Liver (tissue), 7 donors: ENCODE measurements at regions not wholly inside any gene's neighbourhood (a gene's known extent, or its start where the extent isn't known, plus 50 kb on each side); places are given as distances from the start of the nearest gene placed in this dataset.

Experiments used
- DNase-seq: peaks from one replicate; pipeline ENCODE4 v3.0.0-alpha.2; 2017; ENCODE audit warnings: low spot score
- H3K27ac ChIP-seq, 2 donors: one replicate each; pipeline ENCODE4 v1.7.0; 2013; ENCODE audit warnings: inconsistent platforms in 2 of 2, low read length in 2 of 2, control low read depth in 1 of 2, low read depth in 1 of 2, mild to moderate bottlenecking in 1 of 2
- H3K27me3 ChIP-seq, 4 donors: one replicate each; pipeline versions ENCODE4 v1.6.1 to v1.7.0; 2013; ENCODE audit warnings: low read length in 3 of 4, inconsistent platforms in 1 of 4, mild to moderate bottlenecking in 1 of 4, moderate library complexity in 1 of 4; ENCODE audit not compliant: control insufficient read depth in 4 of 4, insufficient read depth in 4 of 4
- H3K36me3 ChIP-seq, 4 donors: one replicate each; pipeline versions ENCODE4 v1.6.1 to v1.7.0; 2013; ENCODE audit warnings: low read length in 3 of 4, mild to moderate bottlenecking in 3 of 4, low read depth in 1 of 4, moderate library complexity in 1 of 4; ENCODE audit not compliant: control insufficient read depth in 4 of 4, insufficient read depth in 3 of 4
- H3K4me1 ChIP-seq, 4 donors: one replicate each; pipeline versions ENCODE4 v1.6.1 to v1.7.0; 2013; ENCODE audit warnings: low read length in 3 of 4, mild to moderate bottlenecking in 3 of 4, moderate library complexity in 1 of 4; ENCODE audit not compliant: control insufficient read depth in 4 of 4, insufficient read depth in 4 of 4
- H3K4me3 ChIP-seq, 3 donors: one replicate each; pipeline versions ENCODE4 v1.6.1 to v1.7.0; 2013; ENCODE audit warnings: low read length in 3 of 3, control low read depth in 1 of 3, low read depth in 1 of 3, mild to moderate bottlenecking in 1 of 3
- H3K9ac ChIP-seq, 2 donors: one replicate each; pipeline ENCODE4 v1.7.0; 2013; ENCODE audit warnings: low read length in 2 of 2, mild to moderate bottlenecking in 2 of 2, moderate library complexity in 2 of 2, control low read depth in 1 of 2, low read depth in 1 of 2
- H3K9me3 ChIP-seq, 4 donors: one replicate each; pipeline versions ENCODE4 v1.6.1 to v1.7.0; 2013; ENCODE audit warnings: low read length in 3 of 4; ENCODE audit not compliant: control insufficient read depth in 4 of 4
- ATF3 ChIP-seq: IDR thresholded peaks from 2 replicates; pipeline ENCODE4 v1.6.1; 2016; ENCODE audit warnings: antibody characterized with exemption
- EGR1 ChIP-seq, 2 donors: IDR thresholded peaks; 2 replicates each; pipeline ENCODE4 v1.6.1; 2016 to 2018; ENCODE audit warnings: antibody characterized with exemption in 2 of 2, low read depth in 2 of 2
- FOXA1 ChIP-seq: IDR thresholded peaks from 2 replicates; pipeline ENCODE4 v1.6.1; 2016; ENCODE audit warnings: antibody characterized with exemption
- FOXA2 ChIP-seq: IDR thresholded peaks from 2 replicates; pipeline ENCODE4 v1.6.1; 2016; ENCODE audit warnings: antibody characterized with exemption
- GABPA ChIP-seq, 2 donors: IDR thresholded peaks in 1 of 2; conservative IDR thresholded peaks in 1 of 2; 2 replicates each; pipeline ENCODE4 v1.6.1; 2016; ENCODE audit warnings: antibody characterized with exemption in 2 of 2, mild to moderate bottlenecking in 1 of 2, moderate library complexity in 1 of 2
- HNF4A ChIP-seq, 2 donors: conservative IDR thresholded peaks; 2 replicates each; pipeline ENCODE4 v1.6.1; 2016; ENCODE audit warnings: antibody characterized with exemption in 2 of 2, mild to moderate bottlenecking in 2 of 2
- HNF4G ChIP-seq: IDR thresholded peaks from 2 replicates; pipeline ENCODE4 v1.6.1; 2016; ENCODE audit warnings: antibody characterized with exemption
- JUND ChIP-seq, 2 donors: IDR thresholded peaks; 2 replicates each; pipeline ENCODE4 v1.6.1; 2016; ENCODE audit warnings: antibody characterized with exemption in 2 of 2
- MAX ChIP-seq: IDR thresholded peaks from 2 replicates; pipeline ENCODE4 v1.6.1; 2016; ENCODE audit warnings: antibody characterized with exemption
- NR2F2 ChIP-seq: IDR thresholded peaks from 2 replicates; pipeline ENCODE4 v1.6.1; 2016; ENCODE audit warnings: antibody characterized with exemption
- RAD21 ChIP-seq, 2 donors: IDR thresholded peaks; 2 replicates each; pipeline ENCODE4 v1.6.1; 2016; ENCODE audit warnings: antibody characterized with exemption in 2 of 2, mild to moderate bottlenecking in 2 of 2
- REST ChIP-seq: IDR thresholded peaks from 2 replicates; pipeline ENCODE4 v1.6.1; 2016; ENCODE audit warnings: antibody characterized with exemption, mild to moderate bottlenecking
- RXRA ChIP-seq, 2 donors: IDR thresholded peaks; 2 replicates each; pipeline ENCODE4 v1.6.1; 2017 to 2018; ENCODE audit warnings: antibody characterized with exemption in 2 of 2, mild to moderate bottlenecking in 1 of 2
- SP1 ChIP-seq: IDR thresholded peaks from 2 replicates; pipeline ENCODE4 v1.6.1; 2018; ENCODE audit warnings: antibody characterized with exemption, mild to moderate bottlenecking
- TAF1 ChIP-seq: conservative IDR thresholded peaks from 2 replicates; pipeline ENCODE4 v1.6.1; 2016; ENCODE audit warnings: antibody characterized with exemption, mild to moderate bottlenecking
- YY1 ChIP-seq: IDR thresholded peaks from 2 replicates; pipeline ENCODE4 v1.6.1; 2016; ENCODE audit warnings: antibody characterized with exemption, mild to moderate bottlenecking
- ZBTB33 ChIP-seq: IDR thresholded peaks from 2 replicates; pipeline ENCODE4 v1.6.1; 2016; ENCODE audit warnings: antibody characterized with exemption
- WGBS: extraction: QIAGEN DNeasy Blood & Tissue Kit; methylation state at CpG from one replicate; pipeline ENCODE4 v1.1.7; 2013; 5-methylcytosine and 5-hydroxymethylcytosine counted together
- donor health status: healthy.
- donor health status: healthy.
- donor health status: healthy.
- donor health status: healthy.

GRCh38 chr2:48161628-48162027, 152.9 kb upstream of the FOXN2 start:
- DNase-seq, result no peak
- H3K27me3 ChIP-seq, result no peaks in the 10 kb centered on the region
- no peak overlapping the region for H3K27ac ChIP-seq
- no peak for TF ChIP-seq ZBTB33
- TF ChIP-seq TAF1, result no peak
- no peak for TF ChIP-seq REST
- TF ChIP-seq GABPA (IDR thresholded peaks at IDR 0.05 in 1 of 2, conservative IDR thresholded peaks at IDR 0.05 in 1 of 2), result no peak
- no peak for TF ChIP-seq YY1
- no peak for TF ChIP-seq RXRA (IDR thresholded peaks at IDR 0.05)
- TF ChIP-seq FOXA1, result no peak
- TF ChIP-seq ATF3, result no peak
- no peak for TF ChIP-seq JUND (IDR thresholded peaks at IDR 0.05)
- TF ChIP-seq SP1, result no peak
- TF ChIP-seq FOXA2, result no peak
- TF ChIP-seq RAD21 (IDR thresholded peaks at IDR 0.05), result no peak
- TF ChIP-seq EGR1 (IDR thresholded peaks at IDR 0.05; ENCODE audit: low read depth in 2 of 2), result no peak
- TF ChIP-seq NR2F2, result no peak
- TF ChIP-seq HNF4G, result no peak
- no peak for TF ChIP-seq HNF4A (conservative IDR thresholded peaks at IDR 0.05)
- TF ChIP-seq MAX, result no peak
- WGBS, result 72% methylated on average over 2 of the region's 2 CpGs
- no peak overlapping the region for H3K9ac ChIP-seq
- no peaks in the 10 kb centered on the region for H3K9me3 ChIP-seq
- no peak overlapping the region for H3K4me3 ChIP-seq
- H3K4me1 ChIP-seq, result no peaks in the 10 kb centered on the region
- H3K36me3 ChIP-seq, result no peaks in the 10 kb centered on the region

- TF ChIP-seq YY1 (no peak), HNF4G (no peak), RXRA (IDR thresholded peaks at IDR 0.05) (no peak), GABPA (IDR thresholded peaks at IDR 0.05 in 1 of 2, conservative IDR thresholded peaks at IDR 0.05 in 1 of 2) (no peak), SP1 (no peak), HNF4A (conservative IDR thresholded peaks at IDR 0.05) (no peak), MAX (no peak), TAF1 (no peak), REST (no peak)
- Histone ChIP-seq H3K9me3 (no peaks in the 10 kb centered on the region), H3K36me3 (no peaks in the 10 kb centered on the region), H3K9ac (no peak overlapping the region), H3K4me3 (no peak overlapping the region), H3K27ac (no peak overlapping the region), H3K27me3 (no peaks in the 10 kb centered on the region), H3K4me1 (no peaks in the 10 kb centered on the region)
- DNase-seq, result no peak
Observed at GRCh38 chr2:48162742-48163141, 151.7 kb upstream of the FOXN2 start.
